H7 (cell line): ENCODE measurements at regions not wholly inside any gene's neighbourhood (a gene's known extent, or its start where the extent isn't known, plus 50 kb on each side); places are given as distances from the start of the nearest gene placed in this dataset.

ENCODE experiments used
- DNase-seq: peaks from one replicate; pipeline ENCODE4 v3.0.0; 2012
- H3K27me3 ChIP-seq: 2 replicates; pipeline ENCODE4 v1.6.0; 2011; ENCODE audit warnings: mild to moderate bottlenecking, low read length; ENCODE audit not compliant: control insufficient read depth, insufficient read depth
- H3K36me3 ChIP-seq: replicated peaks from 2 replicates; pipeline ENCODE4 v1.5.1; 2011; ENCODE audit warnings: low read length; ENCODE audit not compliant: control insufficient read depth, insufficient read depth
- H3K4me3 ChIP-seq: 2 replicates; pipeline ENCODE4 v1.5.1; 2011; ENCODE audit warnings: low read depth, mild to moderate bottlenecking, control low read depth, low read length, moderate library complexity; ENCODE audit not compliant: insufficient read depth

DNA sequence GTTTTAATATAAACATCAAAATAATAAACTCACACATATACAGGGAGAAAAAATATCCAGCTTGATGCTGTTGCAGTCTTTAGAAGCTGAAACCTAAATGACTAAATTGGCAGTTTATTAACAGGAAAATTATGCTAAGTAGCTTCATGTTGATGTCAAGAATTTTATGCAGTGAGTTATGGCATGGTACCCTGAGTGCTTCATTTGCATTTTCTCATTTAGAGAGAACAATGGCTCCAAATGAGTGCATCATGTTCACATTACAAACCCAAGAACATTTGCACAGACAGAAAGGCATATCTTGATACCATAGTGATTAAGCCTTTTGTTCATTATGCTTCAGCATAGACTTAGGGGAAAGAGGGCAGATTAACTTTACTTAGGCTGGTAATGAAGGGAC is 102.9 kb upstream of the FSTL4 start:
- no peak for DNase-seq
- H3K36me3 ChIP-seq, result no peaks in the 10 kb centered on the region
- no peak overlapping the region for H3K4me3 ChIP-seq
- no peaks in the 10 kb centered on the region for H3K27me3 ChIP-seq

DNA sequence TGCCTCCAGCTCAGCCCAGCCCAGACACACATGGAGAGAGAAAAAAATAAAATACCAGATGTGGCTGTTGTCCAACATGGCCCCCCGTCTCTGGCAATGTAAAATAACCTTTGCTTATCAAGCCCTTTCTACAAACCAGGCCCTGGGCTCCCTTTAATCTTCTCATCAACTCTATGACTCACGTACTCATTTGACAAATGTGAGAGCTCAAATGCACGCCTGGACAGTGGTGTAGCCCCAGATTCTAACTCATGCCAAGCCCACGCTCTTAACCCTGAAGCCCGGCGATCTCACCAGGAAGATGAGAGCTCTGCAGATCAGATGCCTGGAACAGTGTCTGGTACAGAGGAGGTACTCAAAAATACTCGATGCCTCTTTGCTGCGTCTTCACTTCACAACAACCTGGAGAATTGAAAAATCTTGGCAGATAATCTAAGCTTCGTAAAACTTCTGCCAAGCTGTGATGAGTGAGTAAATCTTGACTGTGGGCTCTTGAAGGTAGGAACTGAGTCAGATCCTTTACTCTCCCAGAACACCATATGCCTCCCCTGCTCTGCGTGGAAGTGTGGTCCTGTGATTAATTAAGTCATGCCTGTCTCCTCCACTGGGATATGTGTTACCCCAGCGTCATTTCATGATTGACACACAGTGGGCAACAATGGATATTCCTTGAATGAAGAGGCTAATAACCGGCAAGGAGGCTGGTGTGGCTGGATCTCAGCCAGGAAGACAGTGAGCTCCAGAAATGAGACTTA is 102.0 kb upstream of the FSTL4 start:
- Histone ChIP-seq H3K36me3 (no peaks in the 10 kb centered on the region), H3K4me3 (no peak overlapping the region), H3K27me3 (no peaks in the 10 kb centered on the region)
- DNase-seq, result no peak

DNA sequence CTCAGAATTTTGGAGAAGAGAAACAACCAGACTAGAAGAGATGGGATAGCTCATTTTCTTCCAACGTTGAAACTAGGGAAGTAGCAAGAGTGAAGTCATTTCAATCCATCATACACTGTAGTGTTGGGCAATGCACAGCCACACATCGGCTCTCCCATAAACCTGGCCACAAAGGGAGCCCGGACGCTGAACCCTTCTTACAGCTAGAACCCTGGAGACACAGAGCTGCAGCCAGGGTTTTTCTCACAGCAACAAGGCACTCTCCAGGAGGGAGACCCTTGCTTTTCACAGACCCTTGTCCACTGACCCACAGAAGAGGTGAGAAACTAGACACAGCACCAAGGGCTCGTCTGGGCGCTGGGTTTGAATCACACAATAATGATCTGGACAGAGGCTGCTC is 101.4 kb upstream of the FSTL4 start:
- DNase-seq, result no peak
- H3K36me3 ChIP-seq, result no peaks in the 10 kb centered on the region

DNA sequence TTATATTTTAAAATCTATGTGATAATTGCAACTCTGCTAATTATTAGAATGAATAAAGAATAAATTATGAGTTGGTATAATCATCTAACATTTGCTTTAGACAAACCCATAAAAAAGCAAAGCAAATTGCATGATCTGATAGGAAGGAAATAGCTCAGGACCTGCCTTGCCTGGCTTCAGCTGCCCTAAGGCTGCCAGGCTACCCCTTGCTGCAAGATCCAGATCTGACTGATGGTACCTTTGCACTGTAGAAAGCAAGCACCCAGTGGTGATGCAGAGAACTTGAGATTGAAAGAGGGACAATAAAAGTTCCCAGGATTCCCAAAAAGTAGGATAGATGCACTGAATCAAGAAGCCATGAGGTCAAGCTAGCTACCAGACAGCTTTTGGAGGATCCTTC is 100.9 kb upstream of the FSTL4 start:
- Histone ChIP-seq H3K4me3 (no peak overlapping the region), H3K36me3 (no peaks in the 10 kb centered on the region), H3K27me3 (no peaks in the 10 kb centered on the region)
- no peak for DNase-seq

More for the DNA sequence above, 101.4 kb upstream of the FSTL4 start:
- Histone ChIP-seq H3K4me3 (no peak overlapping the region), H3K27me3 (no peaks in the 10 kb centered on the region)

DNA sequence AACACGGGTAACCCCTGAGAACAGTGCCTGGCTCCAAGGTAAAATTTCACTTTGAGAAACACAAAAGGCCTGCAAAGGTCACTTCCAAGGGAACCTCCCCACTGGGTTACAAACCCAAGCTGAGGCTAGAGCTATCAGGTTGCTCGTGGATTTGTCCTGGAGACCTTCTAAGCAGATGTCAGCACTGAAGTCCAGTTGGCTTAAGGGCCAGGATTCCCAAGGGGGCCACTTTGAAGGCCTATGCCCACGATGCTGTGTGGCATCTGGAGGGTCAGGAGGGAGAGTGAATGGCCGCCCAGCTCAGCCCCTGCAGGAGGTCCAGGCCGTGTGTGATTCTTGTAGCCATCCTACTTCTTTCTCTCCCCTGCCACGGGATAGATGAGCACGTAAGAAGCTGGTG is 100.2 kb upstream of the FSTL4 start:
- no peaks in the 10 kb centered on the region for H3K36me3 ChIP-seq
- DNase-seq, result no peak
- no peaks in the 10 kb centered on the region for H3K27me3 ChIP-seq
- H3K4me3 ChIP-seq, result no peak overlapping the region

DNA sequence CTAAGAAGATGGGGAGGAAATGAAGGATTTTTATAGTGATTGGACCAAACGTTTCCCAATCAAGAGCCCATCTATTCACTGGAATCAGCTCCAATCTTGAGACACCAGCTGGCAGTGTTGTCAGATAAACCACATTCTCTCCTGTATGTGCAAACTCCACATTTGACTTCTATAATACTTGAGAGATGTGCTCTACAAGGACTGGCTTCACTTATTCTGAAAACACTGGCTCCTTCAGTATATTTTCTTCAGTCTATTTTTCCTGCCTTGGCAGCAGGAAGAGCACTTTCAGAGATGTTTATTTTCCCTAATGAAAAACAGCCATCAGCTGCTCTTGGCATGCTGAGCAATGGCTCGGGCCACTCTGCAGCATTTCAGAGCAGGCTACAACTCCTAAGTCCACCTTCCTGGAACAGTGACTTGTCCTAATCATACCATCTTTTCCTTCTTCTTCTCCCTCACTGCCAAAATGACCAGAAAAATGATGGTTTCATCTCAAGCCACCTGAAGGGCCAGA is 96.9 kb upstream of the FSTL4 start:
- Histone ChIP-seq H3K27me3 (no peaks in the 10 kb centered on the region), H3K4me3 (no peak overlapping the region), H3K36me3 (no peaks in the 10 kb centered on the region)
- DNase-seq, result no peak

DNA sequence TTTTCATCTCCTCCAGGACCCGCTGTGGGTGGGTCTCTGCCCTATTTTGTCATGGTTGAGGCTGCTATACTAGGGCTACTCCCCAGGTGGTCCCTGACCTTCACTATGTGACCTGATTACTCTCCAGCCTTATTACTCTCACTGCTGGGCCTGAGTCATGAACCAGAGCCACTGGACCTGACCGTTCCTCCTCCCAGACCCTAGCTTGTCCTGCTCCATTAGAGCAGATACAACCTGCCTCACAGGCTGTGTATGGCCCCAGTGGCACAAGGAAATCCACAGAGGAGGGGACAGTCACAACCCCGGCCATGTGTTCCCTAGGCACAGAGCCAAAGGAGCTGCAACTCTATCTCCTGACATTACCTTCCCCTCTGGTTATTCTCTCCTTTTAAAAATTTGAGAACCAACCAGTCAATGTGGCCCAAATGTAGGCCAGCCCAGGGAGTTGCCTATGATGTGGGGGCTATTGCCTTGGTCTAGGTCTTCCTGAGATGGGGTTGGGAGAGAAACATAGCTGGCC is 96.0 kb upstream of the FSTL4 start:
- Histone ChIP-seq H3K27me3 (no peaks in the 10 kb centered on the region), H3K36me3 (no peaks in the 10 kb centered on the region), H3K4me3 (no peak overlapping the region)
- DNase-seq, result no peak

DNA sequence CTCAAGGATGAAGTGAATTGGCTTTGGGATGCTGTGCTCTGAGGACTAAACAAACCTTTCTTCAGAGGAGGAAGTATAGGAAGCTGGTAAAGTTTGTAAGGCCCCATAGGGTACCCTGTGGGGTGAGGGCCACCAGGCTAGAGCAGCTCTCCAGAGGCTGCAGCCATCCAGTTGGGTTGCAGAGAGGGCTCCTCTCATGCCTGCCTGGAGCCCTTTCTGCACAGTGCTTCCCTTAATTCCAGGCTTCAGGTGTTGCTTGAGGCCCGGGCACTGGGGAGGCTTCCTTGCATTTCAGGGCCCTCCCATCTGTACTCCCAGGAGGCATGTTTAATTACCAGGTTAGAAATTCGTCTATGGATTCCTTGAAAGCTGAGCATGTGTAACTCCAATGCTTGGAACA is 95.3 kb upstream of the FSTL4 start:
- Histone ChIP-seq H3K36me3 (no peaks in the 10 kb centered on the region), H3K27me3 (no peaks in the 10 kb centered on the region), H3K4me3 (no peak overlapping the region)
- no peak for DNase-seq

DNA sequence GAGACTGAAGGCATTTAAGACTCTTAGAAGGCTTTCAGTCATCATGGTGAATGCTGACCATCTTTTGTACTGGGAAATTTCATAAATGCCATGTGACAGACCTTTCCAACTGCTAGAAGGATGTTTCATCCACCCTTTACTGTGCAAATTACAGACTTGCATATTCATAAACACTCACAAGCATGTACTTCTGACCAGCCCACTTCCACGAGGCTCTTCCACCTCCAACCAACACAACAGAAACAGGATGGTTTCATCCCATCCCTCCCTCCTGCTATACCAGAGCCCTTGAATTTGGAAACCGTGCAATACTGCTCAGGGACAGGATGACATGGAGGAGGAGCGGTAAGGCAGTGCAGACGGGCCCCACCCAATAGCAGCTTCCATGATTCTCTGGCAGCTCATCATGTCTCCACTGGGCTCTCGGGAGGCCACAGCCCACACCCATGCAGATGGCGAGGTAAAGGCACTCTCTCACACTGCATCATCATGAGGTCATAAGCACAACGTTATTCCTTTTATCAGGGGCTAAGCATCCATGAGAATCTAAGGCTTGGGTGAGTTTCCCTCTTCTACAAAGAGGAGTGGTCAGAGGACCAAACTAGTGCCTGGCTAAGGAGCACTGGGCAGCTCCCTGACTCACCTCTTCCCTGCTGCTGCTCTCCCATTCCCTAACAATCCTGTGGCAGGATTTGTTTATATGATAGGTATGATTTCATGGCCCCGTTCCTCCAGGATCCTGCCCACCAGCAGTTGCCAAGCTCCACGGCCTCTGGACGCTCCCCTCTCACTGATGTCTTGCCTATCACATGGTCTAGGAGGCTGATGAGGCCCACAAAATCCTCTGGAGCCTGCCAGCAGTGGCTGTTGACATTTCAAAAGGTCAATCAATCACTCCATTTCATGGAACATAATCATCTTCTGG is 94.4 kb upstream of the FSTL4 start:
- H3K4me3 ChIP-seq, result no peak overlapping the region
- H3K36me3 ChIP-seq, result no peaks in the 10 kb centered on the region
- H3K27me3 ChIP-seq, result no peaks in the 10 kb centered on the region
- no peak for DNase-seq

DNA sequence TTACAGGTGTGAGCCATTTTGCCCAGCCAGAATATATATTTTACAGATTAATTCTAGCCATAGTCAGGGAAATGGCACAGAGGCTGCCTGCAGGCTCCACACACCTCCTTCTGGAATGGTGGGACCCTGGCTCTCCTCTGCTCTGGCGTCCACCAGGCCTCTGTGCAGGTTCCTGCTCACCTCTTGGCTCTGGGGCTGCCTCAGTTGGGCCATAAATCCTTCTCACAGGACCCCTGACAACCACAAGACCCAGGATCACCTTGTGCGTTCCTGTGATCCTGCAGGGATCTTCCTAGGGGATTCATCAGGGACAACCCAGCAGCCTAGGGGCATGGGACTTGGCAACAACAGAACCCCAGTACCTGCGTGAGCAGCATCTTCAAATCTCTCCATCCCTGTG is 93.0 kb upstream of the FSTL4 start:
- Histone ChIP-seq H3K27me3 (no peaks in the 10 kb centered on the region), H3K36me3 (no peaks in the 10 kb centered on the region), H3K4me3 (no peak overlapping the region)
- DNase-seq, result no peak

DNA sequence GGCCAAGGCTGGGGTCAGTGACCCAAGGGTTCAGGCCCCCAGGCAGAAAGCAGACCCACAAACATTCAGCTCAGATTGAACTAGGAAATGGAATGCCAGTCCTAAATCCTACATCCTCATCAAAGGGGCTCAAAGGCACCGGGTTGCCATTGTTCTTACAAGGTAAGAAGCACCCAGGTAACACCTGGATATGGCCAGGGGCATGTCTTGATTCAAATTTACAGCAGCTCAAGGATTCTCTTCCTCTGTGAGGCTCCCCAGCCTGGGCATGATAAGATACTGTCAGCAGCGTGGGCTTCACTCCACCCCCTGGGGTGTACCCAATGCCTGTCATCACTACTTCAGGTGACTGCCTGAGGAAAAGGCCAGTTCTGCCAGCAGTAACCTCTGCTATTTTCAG is 92.1 kb upstream of the FSTL4 start:
- no peak for DNase-seq
- H3K4me3 ChIP-seq, result no peak overlapping the region
- no peaks in the 10 kb centered on the region for H3K27me3 ChIP-seq
- no peaks in the 10 kb centered on the region for H3K36me3 ChIP-seq

DNA sequence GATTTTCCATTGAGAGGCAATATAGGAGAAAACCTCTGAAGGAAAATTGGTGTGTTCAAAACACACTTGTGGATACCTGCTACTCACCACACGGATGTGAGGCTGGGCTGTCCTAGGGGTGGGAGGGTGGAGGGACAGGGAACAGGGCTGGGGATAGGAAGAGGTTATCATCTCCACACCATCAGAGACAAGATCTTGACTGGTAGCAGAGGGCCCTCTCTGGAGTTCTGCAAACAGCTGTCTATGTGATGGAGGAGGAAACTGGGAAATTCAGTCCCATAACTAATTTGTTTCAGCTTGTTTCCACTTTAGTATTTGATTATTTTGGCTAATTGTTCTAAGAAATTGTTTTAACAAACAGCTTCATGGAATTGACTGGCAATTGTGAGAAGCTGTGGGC is 91.6 kb upstream of the FSTL4 start:
- DNase-seq, result no peak
- no peak overlapping the region for H3K4me3 ChIP-seq
- no peaks in the 10 kb centered on the region for H3K36me3 ChIP-seq
- H3K27me3 ChIP-seq, result no peaks in the 10 kb centered on the region

DNA sequence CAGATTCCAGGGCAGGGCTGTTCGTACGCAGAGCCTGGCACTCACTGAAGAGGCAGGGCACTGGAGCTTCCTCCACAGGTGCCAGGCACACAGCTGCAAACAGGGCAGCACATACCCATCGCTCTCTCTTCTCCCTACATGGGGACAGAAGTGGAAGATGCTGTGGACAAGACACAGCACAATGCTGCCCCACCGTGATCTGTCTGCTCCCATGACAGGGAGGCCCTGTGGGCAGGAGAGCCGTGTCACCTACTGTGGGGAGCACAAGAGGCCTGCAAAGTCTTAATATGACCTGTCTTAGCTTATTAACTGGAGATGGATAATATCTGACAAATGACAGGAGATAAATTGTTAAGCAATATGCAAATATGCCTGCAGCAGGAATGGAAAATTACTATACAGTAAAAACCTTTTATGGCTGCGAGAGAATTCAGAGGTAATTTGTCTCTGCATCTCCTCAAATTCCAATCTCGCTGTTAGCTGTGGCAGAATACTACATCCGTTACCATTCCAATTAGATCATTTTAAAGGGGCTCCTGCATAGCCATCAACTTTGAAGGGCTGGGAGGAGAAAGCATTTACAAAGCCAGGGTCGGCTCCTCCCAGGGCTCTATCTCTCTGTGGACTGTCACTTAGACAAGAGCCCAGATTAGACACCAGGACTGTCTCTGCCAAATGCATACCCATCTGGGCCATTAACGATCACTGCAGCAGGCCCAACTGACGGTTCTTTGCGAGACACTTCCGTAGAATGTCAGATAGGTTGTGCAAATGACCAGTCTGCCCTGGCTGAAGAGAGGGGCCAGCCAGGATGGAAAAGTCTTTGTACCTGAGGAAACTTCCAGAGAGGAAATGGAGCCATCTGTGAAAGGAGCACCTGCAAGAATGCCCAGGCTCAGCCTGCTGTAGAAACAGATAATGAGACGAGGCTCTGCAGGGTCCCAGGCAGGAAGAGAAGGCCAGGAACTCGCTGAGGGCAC is 90.7 kb upstream of the FSTL4 start:
- H3K4me3 ChIP-seq, result no peak overlapping the region
- H3K36me3 ChIP-seq, result no peaks in the 10 kb centered on the region
- H3K27me3 ChIP-seq, result no peaks in the 10 kb centered on the region
- no peak for DNase-seq

DNA sequence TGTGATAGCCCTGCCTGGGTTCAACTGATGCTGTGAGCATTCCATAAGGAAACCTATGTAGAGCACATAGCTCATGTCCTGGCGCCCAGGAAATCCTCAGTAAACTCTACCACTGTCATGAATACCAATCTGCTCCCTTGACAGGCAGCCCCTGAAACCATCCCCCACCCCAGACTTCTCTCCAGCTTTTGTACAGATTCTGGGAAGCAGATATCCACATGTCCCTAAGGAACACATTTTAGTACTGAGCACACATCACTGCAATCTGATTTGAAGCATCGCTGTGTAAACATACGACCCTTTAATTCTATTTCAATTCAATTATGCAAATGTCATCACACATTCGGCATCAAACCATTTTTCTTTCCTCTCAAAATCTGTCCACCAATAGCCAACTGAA is 89.5 kb upstream of the FSTL4 start:
- DNase-seq, result no peak
- H3K4me3 ChIP-seq, result no peak overlapping the region

More for the DNA sequence above, 89.5 kb upstream of the FSTL4 start:
- Histone ChIP-seq H3K36me3 (no peaks in the 10 kb centered on the region), H3K27me3 (no peaks in the 10 kb centered on the region)
